ENCODE measurements at regions not wholly inside any gene's neighbourhood (a gene's known extent, or its start where the extent isn't known, plus 50 kb on each side); places are given as distances from the start of the nearest gene placed in this dataset.

- TF ChIP-seq CTCF (IDR thresholded peaks at IDR 0.05): no peak
- no peak for TF ChIP-seq POLR2AphosphoS5 (IDR thresholded peaks at IDR 0.05; ENCODE audit: low read depth, low read length)
- no peak for TF ChIP-seq REST (IDR thresholded peaks at IDR 0.05; ENCODE audit: insufficient read depth in 1 of 2, low read depth in 2 of 2, low read length in 1 of 2)
- TF ChIP-seq SIN3A (IDR thresholded peaks at IDR 0.05; ENCODE audit: borderline replicate concordance, insufficient read depth, low read depth, low read length): no peak
These were observed 118.1 kb upstream of the ARPP21 start for GRCh38 chr3:35521196-35521595.
